ENCODE measurements at regions not wholly inside any gene's neighbourhood (a gene's known extent, or its start where the extent isn't known, plus 50 kb on each side); places are given as distances from the start of the nearest gene placed in this dataset.

DNA sequence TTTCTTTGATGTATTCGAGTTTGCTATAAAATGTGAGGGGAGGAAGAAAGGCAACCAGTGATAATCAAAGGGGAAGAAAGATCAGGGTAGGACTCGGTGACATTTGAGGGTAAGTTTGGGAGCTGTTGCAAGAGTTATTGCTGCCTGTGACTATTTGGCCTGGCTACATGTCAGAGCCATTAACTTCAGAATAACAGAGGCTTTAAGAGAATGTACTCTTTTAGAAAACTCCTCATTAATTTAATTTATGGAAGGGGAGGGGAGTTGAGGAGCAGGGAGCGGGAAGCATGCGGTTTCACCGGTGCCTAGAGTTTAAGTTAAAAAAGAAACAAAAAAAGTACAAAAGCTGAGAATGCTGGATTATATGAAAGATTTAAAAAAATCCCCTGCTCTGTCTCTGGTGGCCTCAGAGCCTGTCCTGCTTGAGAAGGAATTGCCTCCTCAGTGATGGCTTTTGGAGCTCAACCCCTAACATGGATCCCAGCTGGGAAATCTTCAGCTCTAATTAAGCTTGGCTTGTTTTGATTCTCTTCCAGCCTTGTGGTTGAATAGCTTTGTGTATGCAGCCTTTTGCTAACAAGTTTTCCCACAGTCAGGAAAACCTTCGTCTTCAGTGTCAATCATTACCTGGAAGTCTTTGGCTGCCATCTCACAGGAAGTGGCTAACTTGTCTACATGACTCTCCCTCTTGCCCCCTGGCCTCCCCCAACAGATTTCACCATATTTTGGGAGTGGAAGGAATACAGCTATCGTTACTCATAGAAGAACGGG, 238.2 kb downstream of the SOX4 start:
- TF ChIP-seq, protein P1, sequence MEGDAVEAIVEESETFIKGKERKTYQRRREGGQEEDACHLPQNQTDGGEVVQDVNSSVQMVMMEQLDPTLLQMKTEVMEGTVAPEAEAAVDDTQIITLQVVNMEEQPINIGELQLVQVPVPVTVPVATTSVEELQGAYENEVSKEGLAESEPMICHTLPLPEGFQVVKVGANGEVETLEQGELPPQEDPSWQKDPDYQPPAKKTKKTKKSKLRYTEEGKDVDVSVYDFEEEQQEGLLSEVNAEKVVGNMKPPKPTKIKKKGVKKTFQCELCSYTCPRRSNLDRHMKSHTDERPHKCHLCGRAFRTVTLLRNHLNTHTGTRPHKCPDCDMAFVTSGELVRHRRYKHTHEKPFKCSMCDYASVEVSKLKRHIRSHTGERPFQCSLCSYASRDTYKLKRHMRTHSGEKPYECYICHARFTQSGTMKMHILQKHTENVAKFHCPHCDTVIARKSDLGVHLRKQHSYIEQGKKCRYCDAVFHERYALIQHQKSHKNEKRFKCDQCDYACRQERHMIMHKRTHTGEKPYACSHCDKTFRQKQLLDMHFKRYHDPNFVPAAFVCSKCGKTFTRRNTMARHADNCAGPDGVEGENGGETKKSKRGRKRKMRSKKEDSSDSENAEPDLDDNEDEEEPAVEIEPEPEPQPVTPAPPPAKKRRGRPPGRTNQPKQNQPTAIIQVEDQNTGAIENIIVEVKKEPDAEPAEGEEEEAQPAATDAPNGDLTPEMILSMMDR (conservative IDR thresholded peaks at IDR 0.05; ENCODE audit: low read length) = no peak
- TF ChIP-seq EZH2phosphoT487 (IDR thresholded peaks at IDR 0.05; ENCODE audit: borderline replicate concordance) = no peak

Measured in Loucy (cell line).